HG03175 (cell line): ENCODE measurements at regions not wholly inside any gene's neighbourhood (a gene's known extent, or its start where the extent isn't known, plus 50 kb on each side); places are given as distances from the start of the nearest gene placed in this dataset.
A peak's percentile ranks its signal among the peaks of the same experiment; 100 is the strongest.
"Not testable (repeated sequence)": the region's sequence is repeated elsewhere in the genome, so short reads cannot be mapped to it uniquely, and the experiment has no call there.

ENCODE experiments used
- ATAC-seq: cut with Tn5 transposase; IDR thresholded peaks from one replicate; pipeline ENCODE4 v1.9.1; 2021; ENCODE audit warnings: mild to moderate bottlenecking, moderate library complexity; ENCODE audit not compliant: unreplicated experiment

- ATAC-seq = no peak
These were observed 384.1 kb upstream of the STEAP1 start for GRCh38 chr7:89770161-89770560.

GRCh38 chr7:89771003-89771636 is 383.1 kb upstream of the STEAP1 start:
- no peak for ATAC-seq

GRCh38 chr7:89772276-89772675 is 382.0 kb upstream of the STEAP1 start:
- no peak for ATAC-seq

- no peak for ATAC-seq
These were observed 380.7 kb upstream of the STEAP1 start for GRCh38 chr7:89773611-89774010.

DNA sequence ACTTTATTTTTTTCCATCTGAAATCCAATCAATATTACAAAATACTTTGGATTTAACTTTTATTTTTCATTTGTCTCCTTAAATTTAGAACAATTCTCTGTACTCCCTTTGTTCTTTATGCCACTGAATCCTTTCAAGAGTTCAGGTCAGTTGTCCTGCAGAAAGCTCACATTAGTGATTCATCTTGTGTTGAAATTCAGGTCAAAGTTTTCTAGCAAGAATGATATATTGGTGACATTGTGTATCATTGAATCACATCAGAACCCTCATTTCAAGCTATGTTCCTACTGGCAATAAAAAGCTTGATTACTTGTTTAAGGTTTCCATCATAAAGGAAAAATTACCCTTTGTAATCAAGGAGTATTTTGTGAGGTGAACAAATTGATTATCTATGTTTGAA is 378.8 kb upstream of the STEAP1 start:
- no peak for ATAC-seq

GRCh38 chr7:89776980-89777379 is 377.3 kb upstream of the STEAP1 start:
- no peak for ATAC-seq

GRCh38 chr7:89777499-89777898 is 376.8 kb upstream of the STEAP1 start:
- ATAC-seq = no peak

DNA sequence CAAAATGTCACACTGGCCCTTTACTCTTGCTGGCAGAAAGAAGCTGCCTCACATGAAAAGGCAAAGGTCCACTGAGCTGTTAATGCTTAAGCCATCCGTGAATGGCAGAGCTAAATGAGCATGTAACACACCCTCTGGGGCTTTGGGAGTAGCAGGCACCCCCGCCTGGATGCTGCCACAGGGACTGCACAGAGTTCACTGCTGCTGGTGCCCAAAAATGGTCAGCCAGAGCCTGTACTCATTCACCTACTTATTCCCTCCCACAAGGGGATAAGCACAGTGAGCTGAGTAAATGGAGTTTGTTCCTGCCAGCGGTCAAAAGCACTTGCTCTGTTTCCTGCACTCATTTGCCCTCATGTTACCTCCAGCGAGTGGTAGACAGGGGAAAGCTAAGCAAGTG is 374.0 kb upstream of the STEAP1 start:
- ATAC-seq = no peak

- no peak for ATAC-seq
These were observed 357.8 kb upstream of the STEAP1 start for GRCh38 chr7:89796481-89796880.

DNA sequence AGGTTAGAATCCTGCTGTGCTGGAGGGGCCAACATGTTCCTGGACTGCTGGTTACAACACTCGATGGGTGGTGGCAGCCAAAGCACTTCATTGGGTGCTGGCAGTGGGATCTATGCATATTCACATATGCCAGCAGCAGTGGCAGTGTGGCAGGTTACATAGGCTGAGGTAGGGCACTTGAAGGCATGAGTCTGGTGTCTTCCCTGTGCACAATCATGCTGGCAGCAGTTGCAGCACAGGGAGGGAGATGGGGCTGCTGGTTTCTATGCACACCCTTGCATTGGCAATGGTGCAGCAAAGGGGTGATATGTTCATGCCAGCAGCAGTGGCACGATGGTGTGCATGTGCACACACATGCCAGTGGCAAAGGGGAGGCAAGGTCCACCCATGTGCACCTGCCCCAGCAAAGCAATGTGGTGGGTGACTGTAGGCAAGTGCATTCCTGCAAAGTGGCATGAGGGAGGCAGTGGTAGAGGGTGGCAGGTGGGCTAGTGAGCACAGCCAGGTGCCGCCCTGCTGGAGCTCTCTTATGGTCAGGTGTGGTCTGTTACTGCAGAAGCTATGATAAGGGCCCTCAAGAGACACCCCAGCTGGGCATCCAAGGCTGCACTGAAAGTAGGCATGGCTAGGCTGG is 356.2 kb upstream of the STEAP1 start:
- ATAC-seq = no peak

GRCh38 chr7:89798599-89798996 is 355.7 kb upstream of the STEAP1 start:
- ATAC-seq = no peak

DNA sequence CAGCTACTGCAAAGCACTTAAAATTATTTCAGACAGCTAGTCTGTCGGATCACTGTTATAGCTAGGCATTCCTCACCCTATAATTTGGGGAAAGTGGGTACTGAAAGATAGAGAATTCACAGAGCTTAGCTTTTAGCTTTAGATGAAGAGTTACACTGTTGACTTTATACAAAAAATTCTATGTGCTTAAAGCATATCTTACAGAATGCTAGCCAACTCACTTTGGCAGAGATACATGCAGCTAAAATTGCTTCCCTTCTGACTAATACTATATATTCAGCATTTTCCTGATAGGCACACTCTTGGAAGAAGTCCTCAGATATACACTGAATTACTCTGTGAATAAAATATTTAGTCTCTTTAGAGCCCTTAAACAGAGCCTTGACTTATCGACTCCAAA is 353.5 kb upstream of the STEAP1 start:
- no peak for ATAC-seq

GRCh38 chr7:89809291-89809690 is 345.0 kb upstream of the STEAP1 start:
- ATAC-seq = no peak

DNA sequence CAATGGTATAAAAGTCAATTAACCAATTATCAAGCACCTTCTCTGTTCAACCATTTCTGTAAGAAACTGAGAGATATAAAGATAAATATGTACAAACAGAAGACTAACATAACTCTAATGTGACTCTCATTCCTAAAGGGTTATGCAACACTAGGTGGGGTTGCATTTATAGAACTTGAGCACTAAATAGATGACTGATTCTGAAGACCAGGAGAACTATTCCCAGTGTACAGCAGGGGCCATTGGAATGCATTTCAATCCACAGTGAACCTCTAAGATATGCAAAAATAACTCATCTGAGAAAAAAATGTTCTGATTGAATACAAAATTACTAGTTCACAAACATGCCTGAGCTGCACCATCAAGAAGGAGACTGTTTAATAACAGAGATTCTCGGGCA is 341.2 kb upstream of the STEAP1 start:
- no peak for ATAC-seq

GRCh38 chr7:89826121-89826520 is 328.1 kb upstream of the STEAP1 start:
- ATAC-seq = no peak

GRCh38 chr7:89826557-89826956 is 327.7 kb upstream of the STEAP1 start:
- ATAC-seq = no peak

GRCh38 chr7:89837515-89837914 is 316.8 kb upstream of the STEAP1 start:
- ATAC-seq = no peak

DNA sequence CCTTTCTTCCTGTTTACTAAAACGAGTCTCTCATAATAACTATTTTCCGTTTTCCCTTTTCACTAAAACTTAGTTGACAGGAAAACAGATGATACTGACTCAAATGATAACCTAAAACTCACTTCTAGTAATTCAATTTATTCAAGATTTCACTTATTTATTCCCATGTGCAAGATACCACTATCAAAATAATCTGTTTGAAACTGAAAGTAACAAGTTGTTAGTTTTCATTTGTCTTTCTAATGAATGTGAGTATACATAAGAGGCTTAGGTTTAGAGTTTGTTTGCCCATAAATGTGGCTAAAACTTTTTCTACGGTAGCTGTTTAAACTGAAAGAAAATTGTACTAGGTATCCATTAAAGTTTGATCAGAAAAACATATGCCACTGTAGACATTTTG is 314.9 kb upstream of the STEAP1 start:
- ATAC-seq = peak; percentile 60

DNA sequence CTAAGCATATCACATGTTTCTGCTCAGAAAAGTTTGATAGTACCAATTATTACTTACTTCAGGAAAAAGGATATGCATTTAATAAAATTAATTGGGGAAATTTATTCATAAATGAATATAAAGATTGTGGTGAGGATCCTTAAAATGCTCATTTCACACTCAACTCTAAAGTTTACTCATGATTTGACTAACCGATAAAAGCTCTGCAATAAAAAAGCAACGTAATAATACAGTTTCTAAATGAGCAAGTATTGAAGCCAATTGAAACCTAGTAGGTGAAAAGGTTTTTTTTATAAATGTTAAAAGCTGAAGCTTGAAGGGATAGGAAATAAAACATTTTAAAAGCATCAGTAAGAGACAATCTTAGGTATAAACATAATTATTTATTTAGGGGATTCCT is 308.3 kb upstream of the STEAP1 start:
- no peak for ATAC-seq

DNA sequence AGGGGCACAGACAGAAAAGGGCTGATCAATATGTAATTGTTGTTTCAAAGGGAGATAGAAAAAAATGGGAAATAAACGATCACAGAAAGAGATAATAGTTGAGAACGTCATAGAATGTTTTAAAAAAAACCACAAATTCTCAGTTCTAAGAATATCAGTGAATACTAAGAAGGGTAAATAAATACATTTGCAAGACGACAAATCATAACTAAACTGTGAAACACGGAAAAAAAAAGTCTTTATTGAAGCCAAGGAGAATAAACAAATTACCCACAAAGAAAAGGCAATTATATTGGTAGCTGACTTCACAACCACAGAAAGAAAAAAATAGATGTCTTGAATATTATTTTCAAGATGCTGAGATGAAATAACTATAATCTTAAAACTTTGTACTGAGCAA is 305.2 kb upstream of the STEAP1 start:
- no peak for ATAC-seq

DNA sequence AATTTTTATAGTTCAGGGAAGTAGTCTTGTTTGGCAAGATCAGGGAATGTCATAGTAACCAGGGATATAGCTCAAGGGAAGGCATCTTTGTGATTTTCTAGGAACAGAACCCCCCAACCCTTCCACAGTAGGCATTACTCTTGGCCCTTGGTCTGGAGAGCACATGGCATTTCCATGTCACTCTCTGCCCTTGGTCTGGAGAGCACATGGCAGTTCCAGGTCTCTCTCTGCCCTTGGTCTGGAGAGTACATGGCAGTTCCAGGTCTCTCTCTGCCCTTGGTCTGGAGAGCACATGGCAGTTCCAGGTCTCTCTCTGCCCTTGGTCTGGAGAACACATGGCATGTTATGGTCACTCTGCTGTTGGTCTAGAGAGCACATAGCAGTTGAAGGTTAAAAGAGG is 297.2 kb upstream of the STEAP1 start:
- ATAC-seq = not testable (repeated sequence)

DNA sequence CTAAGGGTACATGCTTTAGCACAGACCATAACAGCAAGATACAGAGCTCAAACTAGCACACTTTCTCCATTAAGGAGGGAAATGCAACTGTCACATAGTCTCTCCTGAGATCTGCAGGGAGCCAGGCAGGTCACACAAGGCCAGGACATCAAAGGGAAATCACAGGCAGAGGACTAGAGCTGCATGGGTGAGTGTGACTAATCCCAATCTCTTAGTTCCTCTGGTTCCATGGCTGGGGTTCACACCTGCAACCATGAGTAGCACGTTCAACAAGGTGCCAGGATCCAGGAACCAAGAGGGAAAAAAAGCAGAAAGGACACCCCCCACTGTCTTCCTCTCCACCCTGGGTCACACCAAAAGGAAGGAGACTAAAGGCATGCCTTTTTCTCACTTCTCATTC is 296.5 kb upstream of the STEAP1 start:
- ATAC-seq = no peak

DNA sequence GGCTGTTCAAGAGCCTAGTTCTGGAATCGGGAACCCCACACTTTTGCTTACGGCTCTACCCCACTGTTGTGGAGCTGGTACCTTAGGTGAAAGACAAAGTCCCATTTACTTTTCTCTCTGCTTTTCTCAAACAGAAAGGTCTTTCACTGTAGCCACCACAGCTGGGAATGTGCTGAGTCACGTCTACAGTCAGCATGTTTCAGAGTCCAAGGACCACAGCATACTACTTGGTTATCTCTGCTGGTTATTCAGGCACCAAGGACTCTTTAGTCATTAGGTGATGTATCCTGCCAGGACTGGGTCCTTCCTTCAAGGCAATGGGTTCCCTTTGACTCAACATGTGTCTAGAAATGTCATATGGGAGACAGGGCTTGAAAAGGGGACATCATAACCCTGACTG is 266.8 kb upstream of the STEAP1 start:
- ATAC-seq = no peak
